Endothelial cell of umbilical vein (primary cell): ENCODE measurements at regions not wholly inside any gene's neighbourhood (a gene's known extent, or its start where the extent isn't known, plus 50 kb on each side); places are given as distances from the start of the nearest gene placed in this dataset.

ENCODE experiments used
- BruUV-seq: library from RNA; stranded (reverse); fragments of 400-500 nt; replicated peaks from 2 replicates; lab custom pipeline; 2021; lab: Mats Ljungman, UMichigan
- CTCF ChIA-PET: fragments of 300-600, 350-600 bp; sonication (Branson Sonifier 250); formaldehyde crosslinking; loops from one replicate; lab custom pipeline; 2021; ENCODE audit warnings: antibody characterized with exemption, inconsistent platforms; lab: Charles Lee
- POLR2A ChIA-PET: fragments of 300-600, 350-600 bp; sonication (Branson Sonifier 250); formaldehyde crosslinking; loops from one replicate; lab custom pipeline; 2021; ENCODE audit warnings: antibody characterized with exemption, inconsistent platforms; lab: Charles Lee
- DNase-seq: peaks from one replicate; pipeline ENCODE4 v3.0.0-alpha.2; 2011; ENCODE audit warnings: low read depth, low spot score
- FAIRE-seq: peaks from 2 replicates; lab custom pipeline; 2011; peaks lifted over from hg19 to GRCh38; lab: Jason Lieb, UNC
- H2AFZ ChIP-seq: 2 replicates; pipeline ENCODE4 v1.6.0; 2012; ENCODE audit warnings: low read depth, low read length, control low read depth, inconsistent platforms
- H3K27ac ChIP-seq: 2 replicates; pipeline ENCODE4 v1.5.1; 2011; ENCODE audit warnings: low read depth, mild to moderate bottlenecking, control low read depth, low read length, moderate library complexity; ENCODE audit not compliant: insufficient read depth
- H3K27me3 ChIP-seq, 2 experiments: 2 replicates each; pipeline versions ENCODE4 v1.6.0 to v1.6.1; 2011; ENCODE audit warnings: low read length in 2 of 2, mixed read lengths in 1 of 2; ENCODE audit not compliant: control insufficient read depth in 2 of 2, insufficient read depth in 2 of 2
- H3K36me3 ChIP-seq, 2 experiments: 2 replicates in 1 of 2; 3 replicates in 1 of 2; pipeline ENCODE4 v1.5.1; 2011; ENCODE audit warnings: low read length in 2 of 2, mild to moderate bottlenecking in 1 of 2, moderate library complexity in 1 of 2; ENCODE audit not compliant: control insufficient read depth in 2 of 2, insufficient read depth in 2 of 2; ENCODE audit errors: extremely low read depth in 1 of 2
- H3K4me1 ChIP-seq: 3 replicates; pipeline ENCODE4 v1.5.1; 2011; ENCODE audit warnings: mild to moderate bottlenecking, low read length; ENCODE audit not compliant: control insufficient read depth, insufficient read depth; ENCODE audit errors: extremely low read depth
- H3K4me2 ChIP-seq: 2 replicates; pipeline ENCODE4 v1.6.1; 2011; ENCODE audit warnings: low read length, control low read depth, mixed read lengths; ENCODE audit not compliant: insufficient read depth
- H3K4me3 ChIP-seq, 3 experiments: fragments of 200-600 bp in 1 of 3; sonication (generic), shearing (Covaris generic) in 1 of 3; replicated peaks in 1 of 3; 2 replicates each; pipeline ENCODE4 v1.5.1; 2011 to 2016; ENCODE audit warnings: control low read depth in 3 of 3, low read length in 3 of 3, mild to moderate bottlenecking in 2 of 3, inconsistent platforms in 1 of 3, low read depth in 1 of 3, moderate library complexity in 1 of 3; ENCODE audit not compliant: insufficient read depth in 1 of 3
- H3K79me2 ChIP-seq: 2 replicates; pipeline ENCODE4 v1.6.0; 2012; ENCODE audit warnings: low read length, inconsistent platforms; ENCODE audit not compliant: control insufficient read depth, insufficient read depth
- H3K9ac ChIP-seq: replicated peaks from 2 replicates; pipeline ENCODE3; 2011; ENCODE audit warnings: low read length, control low read depth; ENCODE audit not compliant: insufficient read depth; ENCODE audit errors: extremely low read depth
- H3K9me1 ChIP-seq: replicated peaks from 3 replicates; pipeline ENCODE4 v1.6.0; 2011; ENCODE audit warnings: mild to moderate bottlenecking, low read length; ENCODE audit not compliant: control insufficient read depth, insufficient read depth; ENCODE audit errors: extremely low read depth
- H3K9me3 ChIP-seq: replicated peaks from 2 replicates; pipeline ENCODE4 v1.5.1; 2012; ENCODE audit warnings: low read length, inconsistent platforms; ENCODE audit not compliant: control insufficient read depth, insufficient read depth
- H4K20me1 ChIP-seq: replicated peaks from 2 replicates; pipeline ENCODE3; 2011; ENCODE audit warnings: mild to moderate bottlenecking, low read length; ENCODE audit not compliant: control insufficient read depth, insufficient read depth; ENCODE audit errors: extremely low read depth
- EZH2 ChIP-seq: IDR thresholded peaks from 2 replicates; pipeline ENCODE4 v1.6.1; 2012; ENCODE audit warnings: borderline replicate concordance, low read depth, mild to moderate bottlenecking, moderate library complexity, low read length, inconsistent platforms; ENCODE audit not compliant: severe bottlenecking
- FOS ChIP-seq: IDR thresholded peaks from 2 replicates; pipeline ENCODE4 v1.6.1; 2011; ENCODE audit warnings: mild to moderate bottlenecking, low read length, moderate library complexity, borderline replicate concordance; ENCODE audit not compliant: insufficient read depth
- GATA2 ChIP-seq: IDR thresholded peaks from 2 replicates; pipeline ENCODE4 v1.7.0; 2011; ENCODE audit warnings: low read depth, mild to moderate bottlenecking, moderate library complexity, mixed read lengths, low read length; ENCODE audit not compliant: insufficient read length, insufficient read depth
- JUN ChIP-seq: IDR thresholded peaks from 2 replicates; pipeline ENCODE4 v1.6.1; 2011; ENCODE audit warnings: borderline replicate concordance, low read depth; ENCODE audit not compliant: insufficient read length, insufficient read depth
- MYC ChIP-seq: IDR thresholded peaks from one replicate; pipeline ENCODE4 v1.6.1; 2011; ENCODE audit warnings: mild to moderate bottlenecking, low read depth, low read length
- POLR2A ChIP-seq: IDR thresholded peaks from 2 replicates; pipeline ENCODE4 v1.6.1; 2012; ENCODE audit warnings: low read depth, mild to moderate bottlenecking, control low read depth, low read length
- POLR2AphosphoS5 ChIP-seq: IDR thresholded peaks from 2 replicates; pipeline ENCODE4 v1.6.1; 2012; ENCODE audit warnings: low read depth, mild to moderate bottlenecking, control low read depth, low read length, moderate library complexity; ENCODE audit not compliant: insufficient read depth
- dilution Hi-C: fragments of 300-500 bp; cut with MboI; formaldehyde crosslinking; loops from one replicate; pipeline ENCODE4 v1.15.0; 2019; ENCODE audit warnings: low sequenced_read_pairs; ENCODE audit not compliant: extremely low pct_ligation_motif_present
- intact Hi-C: fragments of 100-400 bp; cut with micrococcal nuclease; formaldehyde crosslinking; loops from one replicate; pipeline ENCODE4 v1.10.0; 2022
- TF ChIP-seq, protein P1 (sequence below), 2 donors: IDR thresholded peaks; 1 replicate in 1 of 2; 2 replicates in 1 of 2; pipeline ENCODE4 v1.5.1; 2011; ENCODE audit warnings: low read length in 2 of 2, mild to moderate bottlenecking in 2 of 2, moderate library complexity in 2 of 2, control low read depth in 1 of 2, inconsistent platforms in 1 of 2, low read depth in 1 of 2; ENCODE audit not compliant: insufficient read depth in 1 of 2; ENCODE audit errors: extremely low read depth in 1 of 2
- TF ChIP-seq, protein P2 (sequence below): IDR thresholded peaks from 2 replicates; pipeline ENCODE4 v1.6.1; 2011; ENCODE audit not compliant: insufficient read depth, insufficient read length

GRCh38 chr7:85342781-85343180 lies 155.9 kb upstream of the SEMA3D start:
- Histone ChIP-seq H3K9me3 (no peaks in the 10 kb centered on the region), H3K4me3 (no peak overlapping the region), H3K9ac (no peak overlapping the region), H2AFZ (no peak overlapping the region), H3K36me3 (no peaks in the 10 kb centered on the region), H3K27me3 (no peaks in the 10 kb centered on the region), H3K79me2 (no peaks in the 10 kb centered on the region), H3K4me1 (no peaks in the 10 kb centered on the region), H3K4me2 (no peak overlapping the region), H3K9me1 (no peaks in the 10 kb centered on the region), H3K27ac (no peak overlapping the region), H4K20me1 (no peaks in the 10 kb centered on the region)
- DNase-seq = no peak
- ChIA-PET CTCF (no interaction called here), POLR2A (no interaction called here)
- no peak for TF ChIP-seq JUN
- no peak for TF ChIP-seq POLR2A
- TF ChIP-seq GATA2 = no peak
- TF ChIP-seq, protein P1, sequence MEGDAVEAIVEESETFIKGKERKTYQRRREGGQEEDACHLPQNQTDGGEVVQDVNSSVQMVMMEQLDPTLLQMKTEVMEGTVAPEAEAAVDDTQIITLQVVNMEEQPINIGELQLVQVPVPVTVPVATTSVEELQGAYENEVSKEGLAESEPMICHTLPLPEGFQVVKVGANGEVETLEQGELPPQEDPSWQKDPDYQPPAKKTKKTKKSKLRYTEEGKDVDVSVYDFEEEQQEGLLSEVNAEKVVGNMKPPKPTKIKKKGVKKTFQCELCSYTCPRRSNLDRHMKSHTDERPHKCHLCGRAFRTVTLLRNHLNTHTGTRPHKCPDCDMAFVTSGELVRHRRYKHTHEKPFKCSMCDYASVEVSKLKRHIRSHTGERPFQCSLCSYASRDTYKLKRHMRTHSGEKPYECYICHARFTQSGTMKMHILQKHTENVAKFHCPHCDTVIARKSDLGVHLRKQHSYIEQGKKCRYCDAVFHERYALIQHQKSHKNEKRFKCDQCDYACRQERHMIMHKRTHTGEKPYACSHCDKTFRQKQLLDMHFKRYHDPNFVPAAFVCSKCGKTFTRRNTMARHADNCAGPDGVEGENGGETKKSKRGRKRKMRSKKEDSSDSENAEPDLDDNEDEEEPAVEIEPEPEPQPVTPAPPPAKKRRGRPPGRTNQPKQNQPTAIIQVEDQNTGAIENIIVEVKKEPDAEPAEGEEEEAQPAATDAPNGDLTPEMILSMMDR (IDR thresholded peaks at IDR 0.05; ENCODE audit: extremely low read depth in 1 of 2, insufficient read depth in 1 of 2, low read depth in 1 of 2, low read length in 2 of 2) = no peak
- no peak for TF ChIP-seq MYC
- no peak for TF ChIP-seq POLR2AphosphoS5
- TF ChIP-seq, protein P2, sequence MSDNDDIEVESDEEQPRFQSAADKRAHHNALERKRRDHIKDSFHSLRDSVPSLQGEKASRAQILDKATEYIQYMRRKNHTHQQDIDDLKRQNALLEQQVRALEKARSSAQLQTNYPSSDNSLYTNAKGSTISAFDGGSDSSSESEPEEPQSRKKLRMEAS = no peak
- no peak for TF ChIP-seq FOS
- TF ChIP-seq EZH2 = no peak
- intact Hi-C loops (no loop called here), dilution Hi-C loops (no loop called here)
- no TSS peak for BruUV-seq
- FAIRE-seq = no peak
